Ishikawa (cell line): ENCODE measurements at regions not wholly inside any gene's neighbourhood (a gene's known extent, or its start where the extent isn't known, plus 50 kb on each side); places are given as distances from the start of the nearest gene placed in this dataset.

ENCODE experiments used
- CEBPB ChIP-seq: IDR thresholded peaks from 2 replicates; pipeline ENCODE4 v1.6.1; 2012
- CREB1 ChIP-seq: IDR thresholded peaks from 2 replicates; pipeline ENCODE4 v1.6.1; 2012; ENCODE audit warnings: low read depth
- EGR1 ChIP-seq: IDR thresholded peaks from 2 replicates; pipeline ENCODE4 v1.6.1; 2012
- EP300 ChIP-seq: IDR thresholded peaks from 2 replicates; pipeline ENCODE4 v1.6.1; 2012; ENCODE audit warnings: borderline replicate concordance
- FOXM1 ChIP-seq: IDR thresholded peaks from 2 replicates; pipeline ENCODE4 v1.6.1; 2012; ENCODE audit warnings: low read depth, borderline replicate concordance
- RAD21 ChIP-seq: IDR thresholded peaks from 2 replicates; pipeline ENCODE4 v1.6.1; 2012; ENCODE audit warnings: low read depth
- TAF1 ChIP-seq: IDR thresholded peaks from 2 replicates; pipeline ENCODE4 v1.6.1; 2012; ENCODE audit warnings: low read depth, mild to moderate bottlenecking
- TCF12 ChIP-seq: IDR thresholded peaks from 2 replicates; pipeline ENCODE4 v1.6.1; 2012; ENCODE audit warnings: low read depth
- YY1 ChIP-seq: IDR thresholded peaks from 2 replicates; pipeline ENCODE4 v1.6.1; 2012; ENCODE audit warnings: low read depth
- ZBTB7A ChIP-seq: IDR thresholded peaks from 2 replicates; pipeline ENCODE4 v1.6.1; 2012; ENCODE audit warnings: low read depth
- TF ChIP-seq, protein P1 (sequence below): IDR thresholded peaks from 2 replicates; pipeline ENCODE4 v1.6.1; 2012
- TF ChIP-seq, protein P2 (sequence below): IDR thresholded peaks from 2 replicates; pipeline ENCODE4 v1.6.1; 2012
- TF ChIP-seq, protein P3 (sequence below): IDR thresholded peaks from 2 replicates; pipeline ENCODE4 v1.6.1; 2012; ENCODE audit warnings: low read depth, mild to moderate bottlenecking

DNA sequence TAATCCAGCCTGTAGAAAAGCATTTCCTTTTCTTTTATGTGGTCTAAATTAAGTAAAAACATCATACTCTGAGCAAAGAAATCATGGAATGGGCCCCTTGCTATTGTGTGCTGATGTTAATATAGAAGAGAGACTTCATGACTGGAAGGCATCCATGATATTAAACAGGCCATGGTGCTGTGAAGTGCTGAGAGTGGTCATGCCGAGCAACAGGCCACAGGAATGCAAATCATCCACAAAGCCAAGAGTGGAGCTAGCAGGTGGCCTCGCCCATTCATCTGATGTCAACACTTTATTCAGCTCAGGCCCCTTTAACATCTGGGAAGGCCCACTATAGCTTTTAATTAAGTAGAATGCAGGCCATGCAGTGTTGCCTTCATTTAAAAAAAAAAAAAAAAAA, 115.2 kb upstream of the HMGCLL1 start:
- peak; percentile 70 for TF ChIP-seq EP300
- TF ChIP-seq FOXM1 = 0 out of 2 replicates have a peak, but pooled peaks have one; percentile 19
- peak; percentile 77 for TF ChIP-seq TCF12
- TF ChIP-seq CEBPB = no peak
- TF ChIP-seq, protein P1, sequence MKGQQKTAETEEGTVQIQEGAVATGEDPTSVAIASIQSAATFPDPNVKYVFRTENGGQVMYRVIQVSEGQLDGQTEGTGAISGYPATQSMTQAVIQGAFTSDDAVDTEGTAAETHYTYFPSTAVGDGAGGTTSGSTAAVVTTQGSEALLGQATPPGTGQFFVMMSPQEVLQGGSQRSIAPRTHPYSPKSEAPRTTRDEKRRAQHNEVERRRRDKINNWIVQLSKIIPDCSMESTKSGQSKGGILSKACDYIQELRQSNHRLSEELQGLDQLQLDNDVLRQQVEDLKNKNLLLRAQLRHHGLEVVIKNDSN = no peak
- TF ChIP-seq, protein P2, sequence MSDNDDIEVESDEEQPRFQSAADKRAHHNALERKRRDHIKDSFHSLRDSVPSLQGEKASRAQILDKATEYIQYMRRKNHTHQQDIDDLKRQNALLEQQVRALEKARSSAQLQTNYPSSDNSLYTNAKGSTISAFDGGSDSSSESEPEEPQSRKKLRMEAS = peak; percentile 62; the same call in 1 of the 2 replicates
- TF ChIP-seq, protein P3, sequence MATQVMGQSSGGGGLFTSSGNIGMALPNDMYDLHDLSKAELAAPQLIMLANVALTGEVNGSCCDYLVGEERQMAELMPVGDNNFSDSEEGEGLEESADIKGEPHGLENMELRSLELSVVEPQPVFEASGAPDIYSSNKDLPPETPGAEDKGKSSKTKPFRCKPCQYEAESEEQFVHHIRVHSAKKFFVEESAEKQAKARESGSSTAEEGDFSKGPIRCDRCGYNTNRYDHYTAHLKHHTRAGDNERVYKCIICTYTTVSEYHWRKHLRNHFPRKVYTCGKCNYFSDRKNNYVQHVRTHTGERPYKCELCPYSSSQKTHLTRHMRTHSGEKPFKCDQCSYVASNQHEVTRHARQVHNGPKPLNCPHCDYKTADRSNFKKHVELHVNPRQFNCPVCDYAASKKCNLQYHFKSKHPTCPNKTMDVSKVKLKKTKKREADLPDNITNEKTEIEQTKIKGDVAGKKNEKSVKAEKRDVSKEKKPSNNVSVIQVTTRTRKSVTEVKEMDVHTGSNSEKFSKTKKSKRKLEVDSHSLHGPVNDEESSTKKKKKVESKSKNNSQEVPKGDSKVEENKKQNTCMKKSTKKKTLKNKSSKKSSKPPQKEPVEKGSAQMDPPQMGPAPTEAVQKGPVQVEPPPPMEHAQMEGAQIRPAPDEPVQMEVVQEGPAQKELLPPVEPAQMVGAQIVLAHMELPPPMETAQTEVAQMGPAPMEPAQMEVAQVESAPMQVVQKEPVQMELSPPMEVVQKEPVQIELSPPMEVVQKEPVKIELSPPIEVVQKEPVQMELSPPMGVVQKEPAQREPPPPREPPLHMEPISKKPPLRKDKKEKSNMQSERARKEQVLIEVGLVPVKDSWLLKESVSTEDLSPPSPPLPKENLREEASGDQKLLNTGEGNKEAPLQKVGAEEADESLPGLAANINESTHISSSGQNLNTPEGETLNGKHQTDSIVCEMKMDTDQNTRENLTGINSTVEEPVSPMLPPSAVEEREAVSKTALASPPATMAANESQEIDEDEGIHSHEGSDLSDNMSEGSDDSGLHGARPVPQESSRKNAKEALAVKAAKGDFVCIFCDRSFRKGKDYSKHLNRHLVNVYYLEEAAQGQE = no peak
- TF ChIP-seq YY1 = 0 out of 2 replicates have a peak, but pooled peaks have one; percentile 58
- peak; percentile 14; the same call in 1 of the 2 replicates for TF ChIP-seq RAD21
- TF ChIP-seq TAF1 = no peak
- no peak for TF ChIP-seq ZBTB7A
- no peak for TF ChIP-seq EGR1
- no peak for TF ChIP-seq CREB1
